Keratinocyte (primary cell): ENCODE measurements at regions not wholly inside any gene's neighbourhood (a gene's known extent, or its start where the extent isn't known, plus 50 kb on each side); places are given as distances from the start of the nearest gene placed in this dataset.

ENCODE experiments used
- DNase-seq: peaks from one replicate; pipeline ENCODE4 v3.0.0-alpha.2; 2011; ENCODE audit warnings: low read depth, missing footprints, low spot score
- FAIRE-seq: peaks from 2 replicates; lab custom pipeline; 2011; peaks lifted over from hg19 to GRCh38; lab: Jason Lieb, UNC
- H2AFZ ChIP-seq: 2 replicates; pipeline ENCODE4 v1.6.0; 2012; ENCODE audit warnings: low read length, control low read depth, inconsistent platforms; ENCODE audit not compliant: control insufficient read depth
- H3K27ac ChIP-seq: 2 replicates; pipeline ENCODE4 v1.5.1; 2011; ENCODE audit warnings: low read length; ENCODE audit not compliant: control insufficient read depth, insufficient read depth
- H3K27me3 ChIP-seq: 3 replicates; pipeline ENCODE4 v1.6.0; 2011; ENCODE audit warnings: low read length; ENCODE audit not compliant: control insufficient read depth, insufficient read depth; ENCODE audit errors: extremely low read depth
- H3K36me3 ChIP-seq, 2 experiments: 2 replicates in 1 of 2; 3 replicates in 1 of 2; pipeline ENCODE4 v1.5.1; 2011; ENCODE audit warnings: low read length in 2 of 2, mild to moderate bottlenecking in 1 of 2; ENCODE audit not compliant: control insufficient read depth in 2 of 2, insufficient read depth in 2 of 2; ENCODE audit errors: extremely low read depth in 1 of 2
- H3K4me1 ChIP-seq: 3 replicates; pipeline ENCODE4 v1.5.1; 2011; ENCODE audit warnings: low read length; ENCODE audit not compliant: control insufficient read depth, insufficient read depth; ENCODE audit errors: extremely low read depth
- H3K4me2 ChIP-seq: 3 replicates; pipeline ENCODE4 v1.6.0; 2011; ENCODE audit warnings: low read depth, low read length; ENCODE audit not compliant: control insufficient read depth, insufficient read depth; ENCODE audit errors: extremely low read depth
- H3K4me3 ChIP-seq, 3 experiments: fragments of 200-600 bp in 1 of 3; sonication (generic) in 1 of 3; 2 replicates in 2 of 3; 3 replicates in 1 of 3; pipeline ENCODE4 v1.5.1; 2011 to 2016; ENCODE audit warnings: low read length in 3 of 3, mild to moderate bottlenecking in 3 of 3, control low read depth in 2 of 3, inconsistent platforms in 1 of 3, low read depth in 1 of 3, mixed read lengths in 1 of 3, mixed run types in 1 of 3, moderate library complexity in 1 of 3; ENCODE audit not compliant: control insufficient read depth in 2 of 3, insufficient read depth in 2 of 3; ENCODE audit errors: extremely low read depth in 1 of 3
- H3K79me2 ChIP-seq: 2 replicates; pipeline ENCODE4 v1.6.0; 2012; ENCODE audit warnings: low read length; ENCODE audit not compliant: control insufficient read depth, insufficient read depth
- H3K9ac ChIP-seq: 3 replicates; pipeline ENCODE4 v1.6.0; 2011; ENCODE audit warnings: low read length; ENCODE audit not compliant: control insufficient read depth, insufficient read depth; ENCODE audit errors: extremely low read depth
- H3K9me1 ChIP-seq: 3 replicates; pipeline ENCODE4 v1.6.0; 2011; ENCODE audit warnings: low read length; ENCODE audit not compliant: control insufficient read depth, insufficient read depth; ENCODE audit errors: extremely low read depth
- H3K9me3 ChIP-seq: 2 replicates; pipeline ENCODE4 v1.5.1; 2012; ENCODE audit warnings: low read depth, low read length; ENCODE audit not compliant: control insufficient read depth
- H4K20me1 ChIP-seq: 3 replicates; pipeline ENCODE4 v1.6.0; 2011; ENCODE audit warnings: low read length; ENCODE audit not compliant: control insufficient read depth, insufficient read depth; ENCODE audit errors: extremely low read depth
- EZH2 ChIP-seq: IDR thresholded peaks from one replicate; pipeline ENCODE4 v1.6.1; 2012; ENCODE audit warnings: inconsistent platforms, mild to moderate bottlenecking, low read length, moderate library complexity
- dilution Hi-C: fragments of 300-500 bp; cut with MboI; formaldehyde crosslinking; loops from one replicate; pipeline ENCODE4 v1.7.0; 2020; ENCODE audit warnings: low sequenced_read_pairs; ENCODE audit not compliant: extremely low pct_ligation_motif_present
- TF ChIP-seq, protein P1 (sequence below), 3 experiments: IDR thresholded peaks in 1 of 3; conservative IDR thresholded peaks in 1 of 3; optimal IDR thresholded peaks in 1 of 3; 2 replicates in 2 of 3; 3 replicates in 1 of 3; pipeline versions ENCODE3 to v1.5.1; 2011; ENCODE audit warnings: low read length in 3 of 3, mild to moderate bottlenecking in 3 of 3, moderate library complexity in 2 of 3, control low read depth in 1 of 3, inconsistent platforms in 1 of 3; ENCODE audit not compliant: insufficient read depth in 2 of 3; ENCODE audit errors: extremely low read depth in 1 of 3

DNA sequence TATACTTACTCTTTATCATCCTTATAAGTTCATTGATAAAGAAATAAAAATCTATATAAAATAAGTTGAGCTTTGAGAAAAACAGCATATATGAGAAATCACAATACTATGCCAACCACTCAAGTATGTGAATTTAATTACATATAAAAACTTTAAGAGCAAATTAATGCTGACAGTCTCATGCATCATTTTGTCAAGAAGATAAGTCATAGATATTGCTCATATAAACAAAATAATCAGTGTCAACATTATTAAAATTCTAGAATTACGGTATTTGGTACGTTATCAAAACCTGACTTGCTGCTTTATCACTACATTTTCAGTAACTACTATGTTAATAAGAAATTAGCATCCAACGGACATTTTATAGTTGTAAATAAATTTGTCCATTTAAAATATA lies 111.2 kb downstream of the FBXO8 start:
- H3K9me3 ChIP-seq = no peaks in the 10 kb centered on the region
- H3K79me2 ChIP-seq = no peaks in the 10 kb centered on the region
- DNase-seq (no peak), FAIRE-seq (no peak)
- no peaks in the 10 kb centered on the region for H3K27me3 ChIP-seq
- TF ChIP-seq EZH2 = no peak
- no peak overlapping the region for H2AFZ ChIP-seq
- no peaks in the 10 kb centered on the region for H3K36me3 ChIP-seq
- dilution Hi-C loops = no loop called here
- H3K27ac ChIP-seq = no peak overlapping the region
- no peak overlapping the region for H3K4me3 ChIP-seq
- H3K4me1 ChIP-seq = no peaks in the 10 kb centered on the region
- H4K20me1 ChIP-seq = no peaks in the 10 kb centered on the region
- H3K9ac ChIP-seq = no peak overlapping the region
- no peak overlapping the region for H3K4me2 ChIP-seq
- no peaks in the 10 kb centered on the region for H3K9me1 ChIP-seq

DNA sequence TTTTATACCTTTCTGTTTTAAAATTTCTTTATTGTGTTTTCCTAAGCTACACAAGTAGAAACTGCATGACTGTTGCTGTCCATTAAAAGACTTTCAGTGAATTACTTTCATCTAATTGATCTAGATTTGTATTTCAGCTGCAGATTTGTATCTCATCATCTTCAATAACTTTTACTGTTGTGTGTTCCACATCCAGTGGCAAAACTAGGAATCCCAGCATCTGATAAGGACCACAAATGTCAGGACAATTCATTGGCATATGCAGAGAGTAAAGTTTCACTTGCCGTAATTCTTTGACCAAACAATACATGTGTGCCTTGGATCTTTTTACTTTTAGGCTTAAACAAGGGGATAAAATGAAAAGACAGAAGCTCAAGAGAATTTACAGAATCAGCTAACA lies 112.6 kb downstream of the FBXO8 start:
- H3K36me3 ChIP-seq = no peaks in the 10 kb centered on the region
- dilution Hi-C loops = no loop called here
- H3K4me2 ChIP-seq = no peak overlapping the region
- no peak overlapping the region for H3K9ac ChIP-seq
- no peaks in the 10 kb centered on the region for H3K27me3 ChIP-seq
- H3K79me2 ChIP-seq = no peaks in the 10 kb centered on the region
- TF ChIP-seq, protein P1, sequence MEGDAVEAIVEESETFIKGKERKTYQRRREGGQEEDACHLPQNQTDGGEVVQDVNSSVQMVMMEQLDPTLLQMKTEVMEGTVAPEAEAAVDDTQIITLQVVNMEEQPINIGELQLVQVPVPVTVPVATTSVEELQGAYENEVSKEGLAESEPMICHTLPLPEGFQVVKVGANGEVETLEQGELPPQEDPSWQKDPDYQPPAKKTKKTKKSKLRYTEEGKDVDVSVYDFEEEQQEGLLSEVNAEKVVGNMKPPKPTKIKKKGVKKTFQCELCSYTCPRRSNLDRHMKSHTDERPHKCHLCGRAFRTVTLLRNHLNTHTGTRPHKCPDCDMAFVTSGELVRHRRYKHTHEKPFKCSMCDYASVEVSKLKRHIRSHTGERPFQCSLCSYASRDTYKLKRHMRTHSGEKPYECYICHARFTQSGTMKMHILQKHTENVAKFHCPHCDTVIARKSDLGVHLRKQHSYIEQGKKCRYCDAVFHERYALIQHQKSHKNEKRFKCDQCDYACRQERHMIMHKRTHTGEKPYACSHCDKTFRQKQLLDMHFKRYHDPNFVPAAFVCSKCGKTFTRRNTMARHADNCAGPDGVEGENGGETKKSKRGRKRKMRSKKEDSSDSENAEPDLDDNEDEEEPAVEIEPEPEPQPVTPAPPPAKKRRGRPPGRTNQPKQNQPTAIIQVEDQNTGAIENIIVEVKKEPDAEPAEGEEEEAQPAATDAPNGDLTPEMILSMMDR (optimal IDR thresholded peaks at IDR 0.05 in 1 of 3, IDR thresholded peaks at IDR 0.05 in 1 of 3, conservative IDR thresholded peaks at IDR 0.05 in 1 of 3; ENCODE audit: extremely low read depth in 1 of 3, insufficient read depth in 2 of 3, low read length in 3 of 3) = no peak
- no peak overlapping the region for H3K4me3 ChIP-seq
- no peak overlapping the region for H3K27ac ChIP-seq
- FAIRE-seq (no peak), DNase-seq (no peak)
- H3K9me3 ChIP-seq = no peaks in the 10 kb centered on the region
- H3K9me1 ChIP-seq = no peaks in the 10 kb centered on the region
- H2AFZ ChIP-seq = no peak overlapping the region
- no peaks in the 10 kb centered on the region for H3K4me1 ChIP-seq
- no peaks in the 10 kb centered on the region for H4K20me1 ChIP-seq

DNA sequence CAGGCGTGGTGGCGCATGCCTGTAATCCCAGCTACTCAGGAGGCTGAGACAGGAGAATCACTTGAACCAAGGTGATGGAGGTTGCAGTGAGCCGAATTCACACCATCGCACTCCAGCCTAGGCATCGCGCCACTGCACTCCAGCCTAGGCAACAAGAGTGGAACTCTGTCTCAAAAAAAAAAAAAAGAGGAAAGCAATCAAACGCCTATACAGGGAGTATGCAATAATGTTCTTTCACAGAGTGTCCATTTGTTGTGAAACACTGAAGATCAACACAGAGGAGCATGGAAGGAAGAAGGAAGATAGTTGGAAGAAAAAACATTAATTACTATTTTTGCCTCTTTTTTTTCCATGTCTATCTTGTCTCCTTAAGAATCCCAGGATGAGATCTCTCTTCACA lies 113.4 kb downstream of the FBXO8 start:
- Histone ChIP-seq H3K4me1 (no peaks in the 10 kb centered on the region), H2AFZ (no peak overlapping the region), H3K9ac (no peak overlapping the region), H3K27me3 (no peaks in the 10 kb centered on the region), H3K4me3 (no peak overlapping the region), H3K27ac (no peak overlapping the region), H3K9me3 (no peaks in the 10 kb centered on the region), H3K36me3 (no peaks in the 10 kb centered on the region), H4K20me1 (no peaks in the 10 kb centered on the region), H3K4me2 (no peak overlapping the region), H3K9me1 (no peaks in the 10 kb centered on the region), H3K79me2 (no peaks in the 10 kb centered on the region)
- FAIRE-seq (no peak), DNase-seq (no peak)
- dilution Hi-C loops = no loop called here
- TF ChIP-seq, protein P1 (optimal IDR thresholded peaks at IDR 0.05 in 1 of 3, IDR thresholded peaks at IDR 0.05 in 1 of 3, conservative IDR thresholded peaks at IDR 0.05 in 1 of 3; ENCODE audit: extremely low read depth in 1 of 3, insufficient read depth in 2 of 3, low read length in 3 of 3) = no peak
- TF ChIP-seq EZH2 = no peak
